ENCODE measurements at regions not wholly inside any gene's neighbourhood (a gene's known extent, or its start where the extent isn't known, plus 50 kb on each side); places are given as distances from the start of the nearest gene placed in this dataset.
"Not testable (repeated sequence)": the region's sequence is repeated elsewhere in the genome, so short reads cannot be mapped to it uniquely, and the experiment has no call there.

GRCh38 chr2:13227578-13227977, 510.8 kb downstream of the TRIB2 start:
- no peak for DNase-seq (ENCODE audit: low spot score)

DNA sequence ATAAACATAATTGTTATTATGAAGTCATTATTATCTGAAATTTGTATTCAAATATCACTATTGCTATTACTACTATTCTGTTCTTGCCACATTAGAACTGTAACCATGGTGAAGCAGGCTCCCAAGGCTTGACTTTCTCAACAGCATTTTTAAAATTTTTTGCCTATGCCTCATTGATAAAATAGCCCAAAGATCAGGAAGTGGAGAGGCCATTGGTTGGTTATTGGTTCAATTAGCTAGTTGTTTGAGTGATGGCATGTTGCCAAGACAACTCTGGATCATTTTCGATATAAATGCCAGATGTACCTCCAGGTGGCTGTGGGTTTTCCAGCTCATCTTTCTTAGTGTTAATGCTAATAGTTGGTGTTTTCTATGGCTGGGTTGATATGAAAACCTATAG, 513.5 kb downstream of the TRIB2 start:
- DNase-seq (ENCODE audit: low spot score), result no peak

DNA sequence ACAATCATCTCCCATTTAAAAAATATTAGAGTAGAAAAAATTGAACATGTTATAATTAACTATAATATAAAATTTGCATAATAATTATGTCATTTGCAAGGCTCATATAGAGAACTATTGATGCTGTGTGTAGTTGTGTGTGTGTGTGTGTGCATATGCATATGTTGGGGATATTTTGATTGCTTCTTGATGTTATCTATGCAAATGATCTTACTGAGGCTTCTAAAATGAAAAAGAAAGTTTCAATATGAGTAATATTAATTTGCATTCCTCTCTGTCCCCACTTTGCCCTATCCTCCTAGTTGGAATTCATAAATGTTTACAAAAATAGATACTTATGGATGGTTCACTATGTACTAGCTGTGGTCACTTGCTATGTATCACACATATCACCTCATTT, 523.3 kb downstream of the TRIB2 start:
- no peak for DNase-seq (ENCODE audit: low spot score)

GRCh38 chr2:13240789-13241487, 524.2 kb downstream of the TRIB2 start:
- DNase-seq (ENCODE audit: low spot score), result no peak

DNA sequence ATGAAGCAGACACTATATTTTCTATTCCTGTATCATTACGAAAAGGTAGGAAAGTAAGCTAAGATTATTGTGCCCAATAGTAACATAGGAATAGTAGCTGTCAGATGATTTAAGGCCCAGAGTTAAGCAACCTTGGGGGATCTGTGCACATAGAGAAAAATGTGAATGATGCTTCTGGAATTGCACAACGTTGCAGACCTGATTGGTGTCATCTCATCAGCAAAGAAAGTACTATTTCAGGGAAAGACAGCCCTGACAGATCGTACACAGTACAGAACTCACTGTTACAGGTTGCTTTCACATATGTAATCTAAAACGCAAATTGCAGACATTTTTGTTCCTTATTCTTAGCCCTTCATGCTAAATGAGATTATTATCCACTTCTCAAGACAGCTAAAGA, 535.9 kb downstream of the TRIB2 start:
- no peak for DNase-seq (ENCODE audit: low spot score)

GRCh38 chr2:13255485-13255884, 538.7 kb downstream of the TRIB2 start:
- no peak for DNase-seq (ENCODE audit: low spot score)

GRCh38 chr2:13260402-13260801, 543.7 kb downstream of the TRIB2 start:
- DNase-seq (ENCODE audit: low spot score), result no peak

GRCh38 chr2:13266166-13266565, 549.4 kb downstream of the TRIB2 start:
- no peak for DNase-seq (ENCODE audit: low spot score)

GRCh38 chr2:13284688-13285087, 568.0 kb downstream of the TRIB2 start:
- no peak for DNase-seq (ENCODE audit: low spot score)

DNA sequence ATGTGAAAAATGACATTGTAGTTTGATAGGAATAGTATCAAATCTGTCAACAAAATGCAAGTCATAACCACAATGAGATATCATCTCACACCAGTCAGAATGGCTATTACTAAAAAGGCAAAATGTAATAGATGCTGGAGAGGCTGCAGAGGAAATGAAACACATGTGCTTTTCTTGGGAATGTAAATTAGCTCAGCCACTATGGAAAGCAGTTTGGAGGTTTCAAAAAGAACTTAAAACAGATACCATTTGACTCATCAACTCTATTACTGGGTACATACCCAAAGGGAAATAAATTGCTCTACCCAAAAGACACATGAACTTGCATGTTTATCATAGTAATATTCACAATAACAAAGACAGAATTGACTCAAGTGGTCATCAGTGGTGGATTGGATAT, 572.6 kb downstream of the TRIB2 start:
- DNase-seq (ENCODE audit: low spot score), result no peak

GRCh38 chr2:13308478-13308805, 591.7 kb downstream of the TRIB2 start:
- not testable (repeated sequence) for DNase-seq (ENCODE audit: low spot score)

DNA sequence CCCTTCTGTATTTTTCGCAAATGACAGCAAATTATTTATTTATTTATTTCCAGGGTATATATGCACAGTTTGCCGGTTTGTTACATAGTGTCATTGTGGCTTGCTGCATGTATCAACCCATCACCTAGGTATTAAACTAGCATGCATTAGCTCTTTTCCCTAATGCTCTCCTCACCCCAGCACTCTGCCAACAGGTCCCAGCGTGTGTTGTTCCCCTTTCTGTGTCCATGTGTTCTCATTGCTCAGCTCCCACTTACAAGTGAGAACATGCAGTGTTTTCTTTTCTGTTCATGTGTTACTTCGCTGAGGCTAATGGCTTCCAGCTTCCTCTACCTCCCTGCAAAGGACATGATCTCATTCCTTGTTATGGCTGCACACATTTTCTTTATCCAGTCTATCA, 592.3 kb downstream of the TRIB2 start:
- no peak for DNase-seq (ENCODE audit: low spot score)

GRCh38 chr2:13332060-13332459, 615.3 kb downstream of the TRIB2 start:
- DNase-seq (ENCODE audit: low spot score), result no peak

DNA sequence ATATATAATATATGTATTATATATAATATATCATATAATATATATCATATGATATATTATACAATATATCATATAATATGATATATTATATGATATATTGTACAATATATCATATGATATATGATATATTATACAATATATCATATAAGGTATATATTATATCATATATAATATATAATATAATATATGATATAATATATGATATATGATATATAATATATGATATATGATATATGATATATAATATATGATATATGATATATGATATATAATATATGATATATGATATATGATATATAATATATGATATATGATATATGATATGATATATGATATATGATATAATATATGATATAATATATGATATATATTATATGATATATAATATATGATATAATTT, 617.3 kb downstream of the TRIB2 start:
- not testable (repeated sequence) for DNase-seq (ENCODE audit: low spot score)

GRCh38 chr2:13334545-13334944, 617.8 kb downstream of the TRIB2 start:
- no peak for DNase-seq (ENCODE audit: low spot score)

DNA sequence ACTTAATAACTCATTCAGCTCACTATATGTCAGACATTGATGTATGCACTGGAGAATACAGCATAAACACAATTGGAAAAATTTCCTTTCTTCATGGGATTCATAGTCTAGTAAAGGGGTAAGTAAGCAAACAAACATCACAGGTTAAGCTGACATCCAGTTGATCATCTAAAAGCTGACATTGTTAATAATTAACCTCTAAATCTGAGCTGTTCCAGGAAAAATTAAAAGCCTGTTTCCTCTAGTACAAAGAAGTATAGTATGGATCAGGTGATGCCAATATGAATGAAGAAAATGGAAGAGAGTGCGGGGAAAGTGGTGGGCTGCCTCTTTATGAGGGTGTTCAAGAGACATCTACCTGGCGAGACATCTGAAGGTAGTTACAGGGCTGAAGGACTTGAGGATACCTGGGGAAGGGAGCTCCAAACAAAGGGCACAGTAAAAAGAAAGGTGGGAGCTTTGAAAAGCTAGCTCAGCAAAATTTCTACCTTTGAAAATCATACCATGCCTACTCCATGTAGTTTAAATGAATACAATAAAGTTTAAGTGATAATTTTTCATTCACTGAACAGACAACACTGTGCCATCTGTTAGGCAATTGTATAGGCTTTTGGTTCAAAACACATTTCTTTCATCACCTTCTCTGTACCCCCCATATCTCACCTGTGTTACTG, 619.3 kb downstream of the TRIB2 start:
- DNase-seq (ENCODE audit: low spot score), result no peak

DNA sequence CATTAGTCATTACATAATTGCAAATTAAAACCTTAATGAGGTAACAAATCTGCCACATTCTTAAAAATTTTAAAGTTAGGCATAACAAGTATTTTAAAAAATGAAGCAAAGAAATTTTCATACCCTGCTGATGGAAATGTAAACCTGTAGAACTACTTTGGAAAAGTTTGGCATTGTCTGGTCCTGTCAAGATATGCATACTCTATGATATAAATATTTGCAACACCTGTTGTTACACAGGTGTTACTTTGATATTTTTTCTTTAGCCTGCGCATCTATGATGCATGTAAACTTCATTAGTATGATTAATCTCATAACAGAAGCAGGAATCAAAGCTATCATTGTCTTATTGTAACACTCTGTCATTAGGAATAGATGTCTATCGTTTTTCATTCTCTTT, 634.3 kb downstream of the TRIB2 start:
- DNase-seq (ENCODE audit: low spot score), result no peak

- DNase-seq (ENCODE audit: low spot score), result no peak
Observed at GRCh38 chr2:13353083-13353482, 636.3 kb downstream of the TRIB2 start.

GRCh38 chr2:13354031-13354430, 637.3 kb downstream of the TRIB2 start:
- DNase-seq (ENCODE audit: low spot score), result no peak

- DNase-seq (ENCODE audit: low spot score), result not testable (repeated sequence)
Observed at GRCh38 chr2:13381928-13382327, 665.2 kb downstream of the TRIB2 start.

DNA sequence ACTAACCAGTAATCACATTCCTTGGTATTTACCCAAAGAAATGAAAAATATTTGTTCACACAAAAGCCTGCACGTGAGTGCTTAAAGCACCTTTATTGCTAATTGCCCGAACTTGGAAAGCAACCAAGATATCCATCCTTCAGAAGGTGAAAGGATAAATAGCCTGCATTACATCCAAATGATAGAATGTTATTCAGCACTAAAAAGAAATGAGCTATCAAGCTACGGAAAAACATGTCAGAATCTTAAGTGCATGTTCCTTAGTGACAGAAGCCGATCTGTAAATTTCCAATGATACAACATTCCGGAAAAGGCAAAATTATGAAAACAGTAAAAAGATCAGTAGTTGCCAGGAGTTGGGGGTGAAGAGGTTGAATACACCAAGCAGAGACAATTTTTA, 672.4 kb downstream of the TRIB2 start:
- DNase-seq (ENCODE audit: low spot score), result not testable (repeated sequence)

DNA sequence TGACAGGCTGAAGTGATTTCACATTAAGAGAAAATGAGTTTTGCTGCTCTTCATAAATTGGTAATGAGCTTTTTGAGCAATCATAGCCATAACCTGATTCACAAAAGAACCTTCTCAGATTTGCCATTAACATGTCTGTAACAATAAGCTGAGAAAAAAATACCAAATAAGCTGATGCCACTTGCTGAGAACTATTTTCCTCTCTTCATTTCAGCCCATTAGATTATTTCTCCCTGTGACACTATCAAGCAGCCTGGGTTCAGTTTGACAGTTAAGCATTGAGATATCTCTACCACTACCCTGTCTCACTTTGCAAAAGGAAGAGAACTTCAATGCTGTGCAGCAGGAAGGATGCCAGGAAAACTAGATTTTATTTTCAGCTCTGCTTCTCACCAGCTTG, 673.9 kb downstream of the TRIB2 start:
- no peak for DNase-seq (ENCODE audit: low spot score)

- DNase-seq (ENCODE audit: low spot score), result no peak
Observed at GRCh38 chr2:13401312-13401711, 684.6 kb downstream of the TRIB2 start.

- no peak for DNase-seq (ENCODE audit: low spot score)
Observed at GRCh38 chr2:13413989-13414388, 697.3 kb downstream of the TRIB2 start.
